SK-N-SH treated with all-trans-retinoic acid at 6 μM for 48 hours (cell line): ENCODE measurements at regions not wholly inside any gene's neighbourhood (a gene's known extent, or its start where the extent isn't known, plus 50 kb on each side); places are given as distances from the start of the nearest gene placed in this dataset.

Experiments used
- ATAC-seq: fragments of 200-7000 bp; cut with Tn5 transposase; 3 replicates; pipeline ENCODE4 v1.9.1; 2020; ENCODE audit warnings: mild to moderate bottlenecking, moderate library complexity
- ARNTL ChIP-seq: fragments of 450-650 bp; formaldehyde crosslinking; IDR thresholded peaks from 2 replicates; pipeline ENCODE4 v1.5.0; 2020; ENCODE audit warnings: low read depth, mild to moderate bottlenecking, moderate library complexity, borderline replicate concordance
- BACH2 ChIP-seq: fragments of 250-450 bp; sonication (Bioruptor Pico); IDR thresholded peaks from 2 replicates; pipeline ENCODE4 v1.9.0; 2021; ENCODE audit warnings: mild to moderate bottlenecking, borderline replicate concordance
- CSDC2 ChIP-seq: fragments of 250-450 bp; sonication (Bioruptor Pico); IDR thresholded peaks from 2 replicates; pipeline ENCODE4 v1.5.0; 2020; ENCODE audit warnings: mild to moderate bottlenecking, moderate library complexity
- ESRRG ChIP-seq: fragments of 250-450 bp; sonication (Bioruptor Pico); IDR thresholded peaks from 2 replicates; pipeline ENCODE4 v1.6.1; 2021; ENCODE audit warnings: mild to moderate bottlenecking
- GLIS3 ChIP-seq: fragments of 250-450 bp; sonication (Bioruptor Pico); IDR thresholded peaks from 2 replicates; pipeline ENCODE4 v1.5.0; 2020; ENCODE audit warnings: mild to moderate bottlenecking, moderate library complexity
- ISL1 ChIP-seq: fragments of 250-450 bp; sonication (Bioruptor Pico); IDR thresholded peaks from 2 replicates; pipeline ENCODE4 v2.1.2; 2022; ENCODE audit warnings: mild to moderate bottlenecking, moderate library complexity
- OSR1 ChIP-seq: fragments of 250-450 bp; sonication (Bioruptor Pico); IDR thresholded peaks from 2 replicates; pipeline ENCODE4 v1.8.0; 2022; ENCODE audit warnings: moderate library complexity, mild to moderate bottlenecking, inconsistent platforms
- PPARA ChIP-seq: fragments of 250-450 bp; sonication (Bioruptor Pico); IDR thresholded peaks from 2 replicates; pipeline ENCODE4 v1.5.0; 2020; ENCODE audit warnings: mild to moderate bottlenecking, borderline replicate concordance
- RARB ChIP-seq: fragments of 250-450 bp; sonication (Bioruptor Pico); IDR thresholded peaks from 2 replicates; pipeline ENCODE4 v1.8.0; 2021; ENCODE audit warnings: mild to moderate bottlenecking, moderate library complexity
- SNAI2 ChIP-seq: fragments of 250-450 bp; sonication (Bioruptor Pico); IDR thresholded peaks from 2 replicates; pipeline ENCODE4 v1.5.0; 2020; ENCODE audit warnings: mild to moderate bottlenecking, moderate library complexity
- TCF4 ChIP-seq: fragments of 250-450 bp; sonication (Bioruptor Pico); IDR thresholded peaks from 2 replicates; pipeline ENCODE4 v1.8.0; 2021; ENCODE audit warnings: mild to moderate bottlenecking, moderate library complexity, borderline replicate concordance
- TOX ChIP-seq: fragments of 250-450 bp; sonication (Bioruptor Pico); IDR thresholded peaks from 2 replicates; pipeline ENCODE4 v1.8.0; 2021; ENCODE audit warnings: mild to moderate bottlenecking, moderate library complexity, borderline replicate concordance
- ZC3H10 ChIP-seq: fragments of 250-450 bp; sonication (Bioruptor Pico); IDR thresholded peaks from 2 replicates; pipeline ENCODE4 v1.5.1; 2021; ENCODE audit warnings: mild to moderate bottlenecking, moderate library complexity
- ZFP3 ChIP-seq: fragments of 250-450 bp; sonication (Bioruptor Pico); IDR thresholded peaks from 2 replicates; pipeline ENCODE4 v1.5.0; 2020; ENCODE audit warnings: mild to moderate bottlenecking, moderate library complexity
- ZFP30 ChIP-seq: fragments of 450-650 bp; formaldehyde crosslinking; IDR thresholded peaks from 2 replicates; pipeline ENCODE4 v1.5.0; 2022; ENCODE audit warnings: mild to moderate bottlenecking, moderate library complexity
- ZNF70 ChIP-seq: fragments of 450-650 bp; formaldehyde crosslinking; IDR thresholded peaks from 2 replicates; pipeline ENCODE4 v1.5.0; 2020; ENCODE audit warnings: mild to moderate bottlenecking, moderate library complexity
- ZNF8 ChIP-seq: fragments of 450-650 bp; formaldehyde crosslinking; IDR thresholded peaks from 2 replicates; pipeline ENCODE4 v1.5.0; 2020; ENCODE audit warnings: mild to moderate bottlenecking, moderate library complexity
- TF ChIP-seq, protein P1 (sequence below): fragments of 250-450 bp; sonication (Bioruptor Pico); IDR thresholded peaks from 2 replicates; pipeline ENCODE4 v1.8.0; 2020; ENCODE audit warnings: mild to moderate bottlenecking, moderate library complexity, borderline replicate concordance
- TF ChIP-seq, protein P2 (sequence below): fragments of 250-450 bp; sonication (Bioruptor Pico); IDR thresholded peaks from 2 replicates; pipeline ENCODE4 v1.8.0; 2021; ENCODE audit warnings: low read depth, mild to moderate bottlenecking, moderate library complexity, borderline replicate concordance
- TF ChIP-seq, protein P3 (sequence below): fragments of 250-450 bp; sonication (Bioruptor Pico); IDR thresholded peaks from 2 replicates; pipeline ENCODE4 v1.5.1; 2021; ENCODE audit warnings: mild to moderate bottlenecking, moderate library complexity
- TF ChIP-seq, protein P4 (sequence below): fragments of 250-450 bp; sonication (Bioruptor Pico); IDR thresholded peaks from 2 replicates; pipeline ENCODE4 v1.5.1; 2020; ENCODE audit warnings: low read depth, mild to moderate bottlenecking, moderate library complexity
- TF ChIP-seq, protein P5 (sequence below): fragments of 250-450 bp; sonication (Bioruptor Pico); IDR thresholded peaks from 2 replicates; pipeline ENCODE4 v1.5.0; 2020; ENCODE audit warnings: mild to moderate bottlenecking, moderate library complexity

DNA sequence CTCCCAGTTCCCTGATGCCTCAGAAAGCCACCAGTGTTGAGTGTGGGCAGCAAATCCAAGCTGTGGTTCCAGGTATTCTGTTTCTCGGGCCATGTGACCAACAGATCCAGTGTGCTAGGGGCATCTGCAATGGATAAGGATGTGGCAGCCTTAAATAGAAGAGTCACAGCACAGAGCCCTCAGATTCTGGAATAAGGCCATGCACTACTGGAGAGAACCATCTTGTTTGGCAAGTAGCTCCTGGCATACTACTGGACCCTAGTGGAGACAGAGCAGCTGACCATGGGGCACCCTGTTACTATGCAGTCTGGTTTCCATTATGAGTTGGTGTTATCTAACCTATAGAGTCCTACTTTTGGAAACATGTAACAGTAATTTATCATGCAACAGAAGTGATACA, 53.3 kb upstream of the ZBTB7C start:
- TF ChIP-seq, protein P1, sequence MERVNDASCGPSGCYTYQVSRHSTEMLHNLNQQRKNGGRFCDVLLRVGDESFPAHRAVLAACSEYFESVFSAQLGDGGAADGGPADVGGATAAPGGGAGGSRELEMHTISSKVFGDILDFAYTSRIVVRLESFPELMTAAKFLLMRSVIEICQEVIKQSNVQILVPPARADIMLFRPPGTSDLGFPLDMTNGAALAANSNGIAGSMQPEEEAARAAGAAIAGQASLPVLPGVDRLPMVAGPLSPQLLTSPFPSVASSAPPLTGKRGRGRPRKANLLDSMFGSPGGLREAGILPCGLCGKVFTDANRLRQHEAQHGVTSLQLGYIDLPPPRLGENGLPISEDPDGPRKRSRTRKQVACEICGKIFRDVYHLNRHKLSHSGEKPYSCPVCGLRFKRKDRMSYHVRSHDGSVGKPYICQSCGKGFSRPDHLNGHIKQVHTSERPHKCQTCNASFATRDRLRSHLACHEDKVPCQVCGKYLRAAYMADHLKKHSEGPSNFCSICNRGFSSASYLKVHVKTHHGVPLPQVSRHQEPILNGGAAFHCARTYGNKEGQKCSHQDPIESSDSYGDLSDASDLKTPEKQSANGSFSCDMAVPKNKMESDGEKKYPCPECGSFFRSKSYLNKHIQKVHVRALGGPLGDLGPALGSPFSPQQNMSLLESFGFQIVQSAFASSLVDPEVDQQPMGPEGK, result no peak
- TF ChIP-seq, protein P2, sequence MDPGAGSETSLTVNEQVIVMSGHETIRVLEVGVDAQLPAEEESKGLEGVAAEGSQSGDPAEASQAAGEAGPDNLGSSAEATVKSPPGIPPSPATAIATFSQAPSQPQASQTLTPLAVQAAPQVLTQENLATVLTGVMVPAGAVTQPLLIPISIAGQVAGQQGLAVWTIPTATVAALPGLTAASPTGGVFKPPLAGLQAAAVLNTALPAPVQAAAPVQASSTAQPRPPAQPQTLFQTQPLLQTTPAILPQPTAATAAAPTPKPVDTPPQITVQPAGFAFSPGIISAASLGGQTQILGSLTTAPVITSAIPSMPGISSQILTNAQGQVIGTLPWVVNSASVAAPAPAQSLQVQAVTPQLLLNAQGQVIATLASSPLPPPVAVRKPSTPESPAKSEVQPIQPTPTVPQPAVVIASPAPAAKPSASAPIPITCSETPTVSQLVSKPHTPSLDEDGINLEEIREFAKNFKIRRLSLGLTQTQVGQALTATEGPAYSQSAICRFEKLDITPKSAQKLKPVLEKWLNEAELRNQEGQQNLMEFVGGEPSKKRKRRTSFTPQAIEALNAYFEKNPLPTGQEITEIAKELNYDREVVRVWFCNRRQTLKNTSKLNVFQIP (CRISPR knock-in tag), result no peak
- TF ChIP-seq, protein P3, sequence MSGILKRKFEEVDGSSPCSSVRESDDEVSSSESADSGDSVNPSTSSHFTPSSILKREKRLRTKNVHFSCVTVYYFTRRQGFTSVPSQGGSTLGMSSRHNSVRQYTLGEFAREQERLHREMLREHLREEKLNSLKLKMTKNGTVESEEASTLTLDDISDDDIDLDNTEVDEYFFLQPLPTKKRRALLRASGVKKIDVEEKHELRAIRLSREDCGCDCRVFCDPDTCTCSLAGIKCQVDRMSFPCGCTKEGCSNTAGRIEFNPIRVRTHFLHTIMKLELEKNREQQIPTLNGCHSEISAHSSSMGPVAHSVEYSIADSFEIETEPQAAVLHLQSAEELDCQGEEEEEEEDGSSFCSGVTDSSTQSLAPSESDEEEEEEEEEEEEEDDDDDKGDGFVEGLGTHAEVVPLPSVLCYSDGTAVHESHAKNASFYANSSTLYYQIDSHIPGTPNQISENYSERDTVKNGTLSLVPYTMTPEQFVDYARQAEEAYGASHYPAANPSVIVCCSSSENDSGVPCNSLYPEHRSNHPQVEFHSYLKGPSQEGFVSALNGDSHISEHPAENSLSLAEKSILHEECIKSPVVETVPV (CRISPR knock-in tag), result no peak
- TF ChIP-seq, protein P4, sequence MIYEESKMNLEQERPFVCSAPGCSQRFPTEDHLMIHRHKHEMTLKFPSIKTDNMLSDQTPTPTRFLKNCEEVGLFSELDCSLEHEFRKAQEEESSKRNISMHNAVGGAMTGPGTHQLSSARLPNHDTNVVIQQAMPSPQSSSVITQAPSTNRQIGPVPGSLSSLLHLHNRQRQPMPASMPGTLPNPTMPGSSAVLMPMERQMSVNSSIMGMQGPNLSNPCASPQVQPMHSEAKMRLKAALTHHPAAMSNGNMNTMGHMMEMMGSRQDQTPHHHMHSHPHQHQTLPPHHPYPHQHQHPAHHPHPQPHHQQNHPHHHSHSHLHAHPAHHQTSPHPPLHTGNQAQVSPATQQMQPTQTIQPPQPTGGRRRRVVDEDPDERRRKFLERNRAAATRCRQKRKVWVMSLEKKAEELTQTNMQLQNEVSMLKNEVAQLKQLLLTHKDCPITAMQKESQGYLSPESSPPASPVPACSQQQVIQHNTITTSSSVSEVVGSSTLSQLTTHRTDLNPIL (CRISPR knock-in tag), result no peak
- TF ChIP-seq ZFP3 (CRISPR knock-in tag) (no peak), CSDC2 (CRISPR knock-in tag) (no peak), ZNF8 (CRISPR knock-in tag) (no peak), ISL1 (no peak), TCF4 (CRISPR knock-in tag) (no peak), ZFP30 (CRISPR knock-in tag) (no peak), PPARA (CRISPR knock-in tag) (no peak), ESRRG (CRISPR knock-in tag) (no peak), ARNTL (CRISPR knock-in tag) (no peak), SNAI2 (CRISPR knock-in tag) (no peak), ZNF70 (CRISPR knock-in tag) (no peak), RARB (no peak), TOX (no peak)
- TF ChIP-seq, protein P5, sequence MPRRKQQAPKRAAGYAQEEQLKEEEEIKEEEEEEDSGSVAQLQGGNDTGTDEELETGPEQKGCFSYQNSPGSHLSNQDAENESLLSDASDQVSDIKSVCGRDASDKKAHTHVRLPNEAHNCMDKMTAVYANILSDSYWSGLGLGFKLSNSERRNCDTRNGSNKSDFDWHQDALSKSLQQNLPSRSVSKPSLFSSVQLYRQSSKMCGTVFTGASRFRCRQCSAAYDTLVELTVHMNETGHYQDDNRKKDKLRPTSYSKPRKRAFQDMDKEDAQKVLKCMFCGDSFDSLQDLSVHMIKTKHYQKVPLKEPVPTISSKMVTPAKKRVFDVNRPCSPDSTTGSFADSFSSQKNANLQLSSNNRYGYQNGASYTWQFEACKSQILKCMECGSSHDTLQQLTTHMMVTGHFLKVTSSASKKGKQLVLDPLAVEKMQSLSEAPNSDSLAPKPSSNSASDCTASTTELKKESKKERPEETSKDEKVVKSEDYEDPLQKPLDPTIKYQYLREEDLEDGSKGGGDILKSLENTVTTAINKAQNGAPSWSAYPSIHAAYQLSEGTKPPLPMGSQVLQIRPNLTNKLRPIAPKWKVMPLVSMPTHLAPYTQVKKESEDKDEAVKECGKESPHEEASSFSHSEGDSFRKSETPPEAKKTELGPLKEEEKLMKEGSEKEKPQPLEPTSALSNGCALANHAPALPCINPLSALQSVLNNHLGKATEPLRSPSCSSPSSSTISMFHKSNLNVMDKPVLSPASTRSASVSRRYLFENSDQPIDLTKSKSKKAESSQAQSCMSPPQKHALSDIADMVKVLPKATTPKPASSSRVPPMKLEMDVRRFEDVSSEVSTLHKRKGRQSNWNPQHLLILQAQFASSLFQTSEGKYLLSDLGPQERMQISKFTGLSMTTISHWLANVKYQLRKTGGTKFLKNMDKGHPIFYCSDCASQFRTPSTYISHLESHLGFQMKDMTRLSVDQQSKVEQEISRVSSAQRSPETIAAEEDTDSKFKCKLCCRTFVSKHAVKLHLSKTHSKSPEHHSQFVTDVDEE, result no peak
- no peak for ATAC-seq

DNA sequence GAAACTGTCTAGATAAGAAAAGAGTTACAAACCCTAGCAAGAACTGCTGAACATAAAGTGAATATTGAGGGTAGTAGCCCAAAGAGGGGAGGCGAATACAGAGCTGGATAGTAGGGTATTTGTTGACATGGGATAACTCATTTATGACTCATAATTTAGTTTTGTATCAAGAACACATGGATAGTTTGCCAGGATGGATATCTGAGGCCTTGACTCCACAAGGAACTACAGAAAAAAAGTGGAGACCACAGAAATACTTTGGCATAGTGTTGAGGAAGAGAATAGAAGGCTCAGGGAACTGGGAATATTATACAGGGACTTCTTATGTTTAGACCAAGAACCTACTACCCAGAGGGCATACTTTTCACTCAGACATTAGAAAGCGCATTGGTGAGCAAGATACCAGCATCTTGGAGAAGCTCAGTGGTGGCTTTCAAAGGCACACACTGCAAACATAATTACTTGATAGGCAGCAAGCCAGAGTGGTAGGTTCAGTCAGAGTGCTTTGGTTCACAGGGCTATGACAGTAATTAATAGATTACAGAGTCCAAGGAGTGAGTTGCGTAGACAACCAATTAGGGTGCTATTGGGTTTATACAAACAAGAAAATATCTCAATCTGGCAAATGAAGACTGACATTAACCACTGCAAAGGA, 51.9 kb upstream of the ZBTB7C start:
- no peak for ATAC-seq
- TF ChIP-seq CSDC2 (CRISPR knock-in tag) (no peak), ZC3H10 (CRISPR knock-in tag) (no peak), RARB (no peak), ISL1 (no peak), SNAI2 (CRISPR knock-in tag) (no peak), ZFP3 (CRISPR knock-in tag) (no peak), GLIS3 (CRISPR knock-in tag) (no peak), BACH2 (CRISPR knock-in tag) (no peak), ZNF70 (CRISPR knock-in tag) (no peak), OSR1 (CRISPR knock-in tag) (no peak), ARNTL (CRISPR knock-in tag) (no peak), ZFP30 (CRISPR knock-in tag) (no peak), ZNF8 (CRISPR knock-in tag) (no peak), ESRRG (CRISPR knock-in tag) (no peak), PPARA (CRISPR knock-in tag) (no peak), TCF4 (CRISPR knock-in tag) (no peak)
- TF ChIP-seq, protein P3 (CRISPR knock-in tag), result no peak
- TF ChIP-seq, protein P4 (CRISPR knock-in tag), result no peak
- TF ChIP-seq, protein P1, result no peak
